OCI-M2 (cell line): ENCODE measurements at regions not wholly inside any gene's neighbourhood (a gene's known extent, or its start where the extent isn't known, plus 50 kb on each side); places are given as distances from the start of the nearest gene placed in this dataset.
"Not testable (repeated sequence)": the region's sequence is repeated elsewhere in the genome, so short reads cannot be mapped to it uniquely, and the experiment has no call there.

Experiments
- DNase-seq: peaks from one replicate; lab custom pipeline; 2025; ENCODE audit not compliant: unreplicated experiment; lab: John Stamatoyannopoulos, UW

DNA sequence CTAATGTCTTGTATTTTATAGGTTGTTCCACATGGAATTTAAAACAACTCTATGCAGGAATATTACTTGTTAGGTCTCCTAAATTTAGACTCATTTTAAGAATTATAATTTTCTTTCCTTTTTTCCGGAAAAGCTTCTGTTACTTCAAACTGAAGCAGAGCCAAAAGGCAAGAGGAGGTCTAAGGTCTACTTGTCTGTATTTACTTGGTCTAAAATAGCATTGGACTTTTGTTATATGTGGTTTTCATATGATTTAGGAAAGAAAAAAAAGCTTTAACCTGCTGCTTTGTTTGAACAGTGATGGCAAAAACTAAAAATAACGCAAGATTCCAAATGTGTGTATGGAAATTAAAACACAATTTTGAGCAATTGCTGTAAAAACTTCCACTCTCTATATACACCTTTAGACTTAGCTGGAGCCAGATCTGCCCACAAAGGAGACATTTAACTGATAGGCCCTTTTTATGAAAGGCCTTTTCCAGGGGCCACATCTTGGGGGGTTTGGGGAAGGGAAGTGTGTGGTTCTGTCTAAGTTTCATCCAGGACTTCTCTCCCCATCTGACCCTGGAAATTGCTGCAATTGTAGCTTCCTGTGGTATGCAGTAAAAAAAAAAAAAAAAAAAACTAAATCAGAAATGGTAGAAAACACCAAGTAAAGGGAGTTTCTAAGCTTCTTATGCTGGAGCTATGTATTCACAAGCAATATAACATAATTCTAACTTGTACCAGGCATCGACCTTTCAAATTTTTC lies 307.7 kb upstream of the MEF2C start:
- no peak for DNase-seq

DNA sequence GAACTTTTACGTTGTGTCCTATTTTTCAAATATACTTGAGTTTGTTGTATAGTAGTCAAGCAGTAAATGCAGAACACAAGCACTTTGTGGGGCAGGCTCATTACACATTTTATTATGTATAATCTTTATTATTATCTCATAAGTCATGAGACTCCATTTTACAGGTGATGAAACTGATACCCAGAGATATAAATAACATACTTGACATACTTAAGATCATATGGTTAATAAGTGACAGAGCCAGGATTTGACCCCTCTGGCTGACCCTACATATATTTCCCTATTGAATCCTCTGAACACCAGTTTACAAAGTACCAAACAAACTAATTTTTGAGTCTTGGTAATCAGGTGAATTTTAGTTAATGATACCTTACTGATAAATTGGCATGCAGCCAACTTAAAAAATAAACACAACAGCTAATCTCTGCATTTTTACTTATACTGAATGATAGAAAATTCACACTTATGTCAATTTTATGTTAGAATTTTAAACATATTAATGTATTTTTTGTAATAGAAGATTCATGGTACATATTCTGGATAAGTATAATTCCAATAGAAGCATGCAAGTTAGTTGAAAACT lies 305.0 kb upstream of the MEF2C start:
- DNase-seq: no peak

DNA sequence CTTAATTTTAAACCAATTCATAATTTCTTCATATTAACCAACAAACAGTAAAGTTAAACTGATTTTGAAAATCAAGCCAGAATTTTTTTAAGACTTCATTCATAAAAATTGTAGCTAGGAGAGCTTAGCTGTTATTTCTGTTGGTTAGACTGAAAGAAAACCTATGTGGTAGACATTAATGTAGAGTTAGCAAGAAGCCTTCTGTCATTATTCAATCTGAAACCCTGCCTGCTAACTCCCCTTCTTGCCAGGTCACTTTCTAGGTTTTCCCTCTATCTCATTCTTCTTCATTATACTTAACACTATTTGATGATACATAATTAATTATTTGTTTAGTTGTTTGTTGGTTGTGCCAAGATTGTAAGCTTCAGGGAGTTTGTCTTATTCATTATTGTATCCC lies 304.3 kb upstream of the MEF2C start:
- no peak for DNase-seq

DNA sequence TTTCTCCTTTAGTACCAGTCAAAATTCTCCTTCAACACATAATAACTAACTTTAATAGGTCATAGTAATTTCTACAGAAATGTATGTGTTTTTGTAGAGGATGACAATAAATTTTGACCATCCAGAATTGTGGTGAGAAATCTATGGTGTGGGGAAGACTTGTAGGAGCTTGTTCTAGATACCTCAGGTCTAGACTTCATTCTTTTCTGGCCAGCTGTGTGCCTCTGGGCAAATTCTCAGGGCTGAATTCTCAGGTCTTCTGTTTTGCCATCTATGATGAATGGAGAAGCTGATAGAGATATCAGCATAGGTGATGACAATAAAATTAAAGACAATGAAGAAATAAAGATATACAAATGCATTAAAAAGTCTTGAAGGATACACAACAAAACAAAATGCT lies 298.6 kb upstream of the MEF2C start:
- no peak for DNase-seq

DNA sequence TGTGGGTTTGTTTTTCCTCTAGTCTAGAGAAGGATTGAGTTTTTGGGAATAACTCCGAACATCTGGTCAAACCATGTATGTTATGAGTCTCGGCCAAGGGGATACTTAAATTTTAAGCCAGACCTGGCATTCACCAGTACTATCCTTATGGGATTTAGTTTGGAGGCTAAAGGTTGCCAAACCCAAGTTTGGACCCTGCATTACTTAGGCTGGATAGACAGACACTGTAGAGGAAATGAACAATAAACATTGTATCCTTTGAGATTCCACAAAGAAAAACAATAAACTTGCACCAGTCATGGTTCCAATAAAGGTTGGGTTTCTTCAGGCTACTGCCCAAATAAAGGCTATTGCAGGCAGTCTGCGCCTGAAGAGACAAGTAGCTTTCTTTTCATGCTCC lies 296.7 kb upstream of the MEF2C start:
- no peak for DNase-seq

DNA sequence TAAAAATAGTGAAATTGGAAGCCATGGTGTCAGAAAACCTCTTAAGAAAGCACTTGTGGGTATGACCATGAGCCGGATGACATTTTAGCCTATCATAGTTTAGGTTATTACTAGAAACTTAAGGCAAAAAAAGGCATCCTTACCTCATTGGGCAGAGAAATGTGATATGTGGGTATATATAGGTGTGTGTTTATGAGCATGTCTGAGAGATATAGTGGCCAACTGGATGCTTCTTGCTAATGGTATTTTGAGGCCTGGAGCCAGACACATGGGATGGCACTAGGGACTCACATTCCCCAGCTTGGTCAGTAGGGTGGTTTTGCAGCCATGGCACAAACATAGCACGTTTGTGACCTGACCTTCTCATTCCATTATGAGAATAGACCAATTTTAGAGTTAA lies 295.6 kb upstream of the MEF2C start:
- no peak for DNase-seq

GRCh38 chr5:89173528-89173927 lies 290.5 kb upstream of the MEF2C start:
- no peak for DNase-seq

DNA sequence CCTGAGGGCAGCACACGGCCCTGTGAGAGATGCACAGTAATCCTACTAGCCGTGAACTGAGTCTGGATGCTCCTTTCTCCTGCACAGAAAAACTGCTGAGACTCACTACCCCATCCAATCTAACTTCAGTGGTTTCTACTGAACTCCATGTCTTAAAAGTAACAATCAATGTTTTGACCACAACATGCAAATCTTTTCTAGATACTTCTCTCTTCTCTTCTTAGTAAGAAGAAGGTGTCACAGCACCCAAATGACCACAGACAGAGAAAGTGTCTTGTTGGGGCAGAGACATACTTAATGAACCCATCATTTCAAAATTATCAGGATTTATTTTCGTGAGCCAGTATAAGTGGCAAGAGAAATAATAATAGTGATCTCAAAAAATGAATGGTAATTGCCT lies 285.8 kb upstream of the MEF2C start:
- no peak for DNase-seq

DNA sequence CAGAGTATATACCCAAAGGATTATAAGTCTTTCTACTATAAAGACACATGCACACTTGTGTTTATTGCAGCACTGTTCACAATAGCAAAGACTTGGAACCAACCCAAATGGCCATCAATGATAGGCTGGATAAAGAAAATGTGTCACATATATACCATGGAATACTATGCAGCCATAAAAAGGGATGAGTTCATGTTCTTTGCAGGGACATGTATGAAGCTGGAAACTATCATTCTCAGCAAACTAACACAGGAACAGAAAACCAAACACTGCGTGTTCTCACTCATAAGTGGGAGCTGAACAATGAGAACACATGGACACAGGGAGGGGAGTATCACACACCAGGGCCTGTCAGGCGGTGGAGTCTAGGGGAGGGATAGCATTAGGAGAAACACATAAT lies 281.7 kb upstream of the MEF2C start:
- DNase-seq: not testable (repeated sequence)

GRCh38 chr5:89156226-89156625 lies 273.2 kb upstream of the MEF2C start:
- no peak for DNase-seq

DNA sequence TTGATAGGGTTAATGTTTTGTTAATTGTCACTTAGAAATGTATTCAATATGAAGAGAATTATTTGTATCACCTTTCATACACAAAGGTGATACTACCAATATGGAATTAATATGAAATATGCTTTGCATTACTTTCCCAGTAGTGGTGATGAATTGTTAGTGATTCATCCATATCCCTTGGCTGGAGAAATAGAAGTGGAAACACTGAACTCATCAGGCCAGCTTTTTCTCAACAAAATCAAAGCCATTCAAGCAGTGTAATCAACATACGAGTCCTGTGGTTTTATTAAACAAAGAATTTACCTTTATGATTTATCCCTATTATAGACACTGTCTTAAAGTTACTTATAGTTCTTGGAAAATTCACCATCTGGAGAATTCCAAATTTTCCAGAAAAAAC lies 264.0 kb upstream of the MEF2C start:
- no peak for DNase-seq

- DNase-seq: no peak
These were observed 254.2 kb upstream of the MEF2C start for GRCh38 chr5:89137148-89137547.

DNA sequence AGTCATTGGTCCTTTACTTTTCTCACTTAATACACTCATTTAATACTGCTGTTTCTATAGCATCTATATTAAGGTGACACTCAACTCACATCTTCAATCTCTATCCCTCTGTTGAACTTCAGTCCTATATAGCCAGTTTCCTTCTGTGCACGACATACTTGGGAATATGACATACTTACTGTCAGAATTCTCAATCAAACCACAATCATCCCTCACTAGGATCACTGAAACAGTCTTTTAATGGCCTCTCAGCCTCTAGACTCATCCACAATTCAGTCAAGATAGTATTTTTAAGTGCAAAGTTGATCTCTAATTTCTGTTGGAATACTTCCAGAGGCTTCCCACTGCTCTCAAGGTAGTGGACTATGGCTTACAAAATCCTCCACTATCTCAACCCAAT lies 251.0 kb upstream of the MEF2C start:
- no peak for DNase-seq

- DNase-seq: no peak
These were observed 250.1 kb upstream of the MEF2C start for GRCh38 chr5:89133129-89133528.

- no peak for DNase-seq
These were observed 247.9 kb upstream of the MEF2C start for GRCh38 chr5:89130851-89131250.

DNA sequence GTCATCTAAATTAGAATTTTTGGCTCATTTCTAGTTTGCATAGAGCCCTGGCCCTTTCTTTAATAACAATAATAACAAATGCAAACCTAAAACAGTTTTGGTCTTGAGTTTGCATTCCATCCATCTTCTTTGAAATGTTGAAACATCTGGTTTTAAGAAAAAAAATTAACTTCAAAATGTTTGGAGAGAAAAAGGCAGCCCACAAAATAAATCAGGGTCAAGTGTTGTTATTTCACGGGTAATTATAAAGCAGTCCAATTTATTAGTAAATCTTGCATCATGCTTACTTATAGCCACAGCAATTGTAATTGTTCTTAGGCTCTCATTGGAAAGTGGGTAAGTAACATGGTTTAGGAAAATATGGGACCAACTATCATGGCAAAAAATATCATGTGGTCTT lies 247.0 kb upstream of the MEF2C start:
- DNase-seq: no peak

- no peak for DNase-seq
These were observed 246.1 kb upstream of the MEF2C start for GRCh38 chr5:89128906-89129625.

GRCh38 chr5:89128092-89128491 lies 245.1 kb upstream of the MEF2C start:
- no peak for DNase-seq

DNA sequence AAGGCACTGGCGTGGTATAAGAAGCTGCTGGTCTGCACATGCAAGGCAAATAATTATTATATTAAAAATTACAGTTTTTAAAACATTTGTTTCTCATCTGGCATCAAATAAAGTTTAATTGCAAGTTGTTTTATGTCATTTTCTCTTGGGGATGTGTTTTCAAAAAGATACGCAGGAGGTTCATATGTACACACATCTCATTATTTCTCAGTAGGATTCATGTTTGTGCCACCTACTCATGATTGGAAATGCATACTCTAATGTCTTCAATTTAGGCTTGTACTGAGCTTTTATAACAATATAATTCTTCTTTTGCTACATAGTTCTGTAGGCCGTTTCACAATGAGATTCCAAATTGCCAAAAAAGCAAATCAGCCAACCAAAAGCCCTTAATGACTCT lies 244.2 kb upstream of the MEF2C start:
- DNase-seq: no peak

DNA sequence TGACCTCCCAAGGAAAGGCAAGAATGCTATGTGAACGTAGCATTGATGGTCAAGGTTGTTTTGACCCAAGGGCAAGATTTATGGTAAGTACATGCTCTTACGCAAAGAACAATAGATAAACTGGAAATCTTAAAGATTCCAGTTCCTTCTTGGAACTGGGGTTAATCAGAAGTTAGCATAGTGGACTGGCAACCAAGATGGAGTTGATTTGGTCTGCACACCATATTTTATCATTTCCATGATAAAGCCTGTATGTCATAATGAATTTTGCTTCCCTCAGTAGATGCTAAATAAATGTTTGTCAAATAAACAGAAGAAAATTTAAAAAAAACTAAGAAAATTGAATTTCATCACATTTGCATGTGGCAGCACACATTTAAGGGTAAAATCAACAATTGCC lies 242.4 kb upstream of the MEF2C start:
- DNase-seq: no peak

DNA sequence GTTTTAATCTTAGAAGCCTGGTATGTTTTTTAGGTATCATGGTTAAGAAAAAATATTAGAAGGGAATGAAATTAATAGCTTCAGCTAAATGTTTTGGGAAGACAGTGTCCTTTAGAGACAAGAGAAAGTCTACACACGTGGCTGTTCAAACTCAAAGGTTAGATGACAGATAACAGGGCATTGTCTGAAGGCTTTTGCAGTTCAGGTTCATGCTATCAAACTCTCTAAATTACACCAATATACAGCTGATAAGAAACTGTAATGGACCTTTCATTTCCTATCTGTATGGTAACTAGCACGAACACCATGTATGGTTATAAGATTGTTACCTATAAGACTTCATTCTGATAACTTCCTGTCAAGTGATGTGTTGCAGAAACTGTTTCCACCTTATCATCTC lies 240.6 kb upstream of the MEF2C start:
- DNase-seq: no peak

- no peak for DNase-seq
These were observed 237.7 kb upstream of the MEF2C start for GRCh38 chr5:89120719-89121118.
